KMS-11 (cell line): ENCODE measurements at regions not wholly inside any gene's neighbourhood (a gene's known extent, or its start where the extent isn't known, plus 50 kb on each side); places are given as distances from the start of the nearest gene placed in this dataset.

ENCODE experiments used
- H2AFZ ChIP-seq: fragments of 200-600 bp; sonication (generic); 2 replicates; pipeline ENCODE4 v1.6.1; 2016; ENCODE audit warnings: antibody characterized with exemption, mixed run types, low read depth
- H3K27ac ChIP-seq: fragments of 200-600 bp; sonication (generic); 2 replicates; pipeline ENCODE4 v1.6.1; 2016; ENCODE audit warnings: mild to moderate bottlenecking, mixed run types
- H3K27me3 ChIP-seq: fragments of 200-600 bp; sonication (generic); 2 replicates; pipeline ENCODE4 v1.6.1; 2017; ENCODE audit warnings: mild to moderate bottlenecking, low read depth, mixed run types, moderate library complexity; ENCODE audit not compliant: insufficient read depth
- H3K36me3 ChIP-seq: fragments of 200-600 bp; sonication (generic); 2 replicates; pipeline ENCODE4 v1.6.1; 2017; ENCODE audit warnings: mild to moderate bottlenecking, mixed run types; ENCODE audit not compliant: insufficient read depth
- H3K4me1 ChIP-seq: fragments of 200-600 bp; sonication (generic); 2 replicates; pipeline ENCODE4 v1.6.1; 2016; ENCODE audit warnings: mild to moderate bottlenecking, low read depth, mixed run types; ENCODE audit not compliant: poor library complexity, severe bottlenecking
- H3K4me2 ChIP-seq: fragments of 200-600 bp; sonication (generic); 2 replicates; pipeline ENCODE4 v1.7.0; 2016; ENCODE audit warnings: mild to moderate bottlenecking, mixed run types
- H3K4me3 ChIP-seq: fragments of 200-600 bp; sonication (generic); IDR thresholded peaks from 2 replicates; pipeline ENCODE4 v1.6.1; 2017; ENCODE audit warnings: low read depth, low read length, mixed read lengths; ENCODE audit not compliant: insufficient read depth
- H3K79me2 ChIP-seq: fragments of 200-600 bp; sonication (generic); 2 replicates; pipeline ENCODE4 v1.6.1; 2016; ENCODE audit warnings: low read depth, mixed run types; ENCODE audit not compliant: insufficient read depth
- H3K9ac ChIP-seq: fragments of 200-600 bp; sonication (generic); 2 replicates; pipeline ENCODE4 v1.6.1; 2016; ENCODE audit warnings: mild to moderate bottlenecking, mixed run types
- H4K20me1 ChIP-seq: fragments of 200-600 bp; sonication (generic); 2 replicates; pipeline ENCODE4 v1.6.1; 2016; ENCODE audit warnings: mild to moderate bottlenecking, mixed run types; ENCODE audit not compliant: insufficient read depth
- TF ChIP-seq, protein P1 (sequence below): fragments of 200-600 bp; sonication (generic); conservative IDR thresholded peaks from 2 replicates; pipeline ENCODE4 v1.6.1; 2017; ENCODE audit warnings: low read depth, mild to moderate bottlenecking, antibody characterized with exemption, low read length, moderate library complexity, mixed read lengths

DNA sequence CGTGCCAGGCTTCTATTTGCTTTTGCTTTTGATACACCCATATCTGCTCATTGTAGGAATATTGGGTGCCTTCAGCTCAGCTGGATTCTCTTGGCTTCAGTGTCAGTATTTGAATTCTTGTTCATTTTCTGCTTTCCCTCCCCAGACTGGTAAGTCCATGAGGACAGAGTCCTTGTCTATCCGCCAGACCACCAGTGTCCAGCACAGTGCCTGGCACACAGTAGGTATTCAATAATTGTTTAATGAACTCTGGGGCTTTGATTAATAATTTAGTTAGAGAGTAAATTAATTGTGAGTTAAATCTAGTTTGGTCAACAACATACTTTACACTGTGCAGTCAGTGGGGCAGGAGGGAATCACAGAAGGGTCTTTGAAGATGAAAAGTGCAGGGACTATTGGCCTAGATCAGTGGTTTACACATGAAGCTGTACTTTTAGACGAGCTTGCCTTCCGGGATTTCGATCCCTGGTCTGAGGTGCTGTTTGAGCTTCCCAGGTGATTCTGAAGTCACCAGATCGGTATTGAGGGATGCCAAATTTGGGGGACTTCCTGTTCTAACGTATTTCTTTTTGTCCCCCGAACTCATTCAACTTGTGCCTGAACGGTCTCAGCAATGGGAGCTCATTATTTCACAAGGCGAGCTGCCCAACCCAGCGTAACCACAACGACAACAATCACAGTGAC is 119.1 kb upstream of the JUN start:
- H3K4me1 ChIP-seq, result peaks cover 31% of the 10 kb centered on the region
- H3K36me3 ChIP-seq, result no peaks in the 10 kb centered on the region
- H4K20me1 ChIP-seq, result no peaks in the 10 kb centered on the region
- no peaks in the 10 kb centered on the region for H3K79me2 ChIP-seq
- TF ChIP-seq, protein P1, sequence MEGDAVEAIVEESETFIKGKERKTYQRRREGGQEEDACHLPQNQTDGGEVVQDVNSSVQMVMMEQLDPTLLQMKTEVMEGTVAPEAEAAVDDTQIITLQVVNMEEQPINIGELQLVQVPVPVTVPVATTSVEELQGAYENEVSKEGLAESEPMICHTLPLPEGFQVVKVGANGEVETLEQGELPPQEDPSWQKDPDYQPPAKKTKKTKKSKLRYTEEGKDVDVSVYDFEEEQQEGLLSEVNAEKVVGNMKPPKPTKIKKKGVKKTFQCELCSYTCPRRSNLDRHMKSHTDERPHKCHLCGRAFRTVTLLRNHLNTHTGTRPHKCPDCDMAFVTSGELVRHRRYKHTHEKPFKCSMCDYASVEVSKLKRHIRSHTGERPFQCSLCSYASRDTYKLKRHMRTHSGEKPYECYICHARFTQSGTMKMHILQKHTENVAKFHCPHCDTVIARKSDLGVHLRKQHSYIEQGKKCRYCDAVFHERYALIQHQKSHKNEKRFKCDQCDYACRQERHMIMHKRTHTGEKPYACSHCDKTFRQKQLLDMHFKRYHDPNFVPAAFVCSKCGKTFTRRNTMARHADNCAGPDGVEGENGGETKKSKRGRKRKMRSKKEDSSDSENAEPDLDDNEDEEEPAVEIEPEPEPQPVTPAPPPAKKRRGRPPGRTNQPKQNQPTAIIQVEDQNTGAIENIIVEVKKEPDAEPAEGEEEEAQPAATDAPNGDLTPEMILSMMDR, result no peak
- peak overlapping the region; percentile 90 for H3K27ac ChIP-seq
- H3K4me2 ChIP-seq, result peak overlapping the region; percentile 88
- peak overlapping the region; percentile 89; the same call in 1 of the 2 replicates for H3K9ac ChIP-seq
- H3K27me3 ChIP-seq, result no peaks in the 10 kb centered on the region
- H2AFZ ChIP-seq, result peak overlapping the region; percentile 72
- H3K4me3 ChIP-seq, result no peak overlapping the region

DNA sequence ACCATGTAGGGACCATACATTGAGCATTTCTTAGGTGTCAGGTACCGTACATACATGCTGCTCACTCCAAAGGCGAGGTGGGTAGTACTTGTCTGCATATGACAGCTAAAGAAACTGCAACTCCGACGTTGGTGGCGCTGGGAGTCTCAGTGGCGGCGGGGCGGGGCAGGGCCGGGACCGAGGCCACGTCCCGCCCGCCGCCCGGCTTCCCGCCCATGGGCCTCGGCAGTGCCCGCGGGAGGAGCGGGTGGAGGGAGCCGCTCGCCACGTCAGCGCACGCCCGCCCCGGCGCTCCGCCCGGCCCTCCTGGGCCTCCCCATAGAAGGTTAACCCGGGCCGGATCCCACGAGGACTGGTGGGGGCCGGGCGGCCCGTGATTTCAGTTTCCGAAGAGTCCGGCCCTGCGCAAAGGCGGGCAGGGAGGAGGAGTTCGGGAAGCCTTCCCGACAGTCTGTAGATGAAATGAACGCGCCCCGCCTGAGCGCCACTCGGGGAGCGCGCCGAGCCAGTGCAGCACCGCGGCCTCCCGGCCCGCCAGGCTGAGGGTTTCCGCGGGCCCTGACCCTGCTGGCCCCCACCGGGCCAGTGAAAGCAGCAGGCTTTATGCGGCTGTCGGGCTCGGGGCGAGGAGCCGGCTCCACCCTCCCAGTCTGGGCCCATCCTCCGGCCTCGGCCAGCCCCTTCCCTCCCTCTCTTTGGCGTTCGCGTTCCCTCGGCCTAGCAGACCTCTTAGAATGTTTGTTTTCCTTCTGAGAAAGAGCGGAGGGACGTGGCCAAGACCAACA is 119.9 kb upstream of the JUN start:
- H4K20me1 ChIP-seq, result no peaks in the 10 kb centered on the region
- TF ChIP-seq, protein P1, result no peak
- H3K36me3 ChIP-seq, result no peaks in the 10 kb centered on the region
- peak overlapping the region; percentile 89 for H3K9ac ChIP-seq
- H3K79me2 ChIP-seq, result no peaks in the 10 kb centered on the region
- peak overlapping the region; percentile 72 for H2AFZ ChIP-seq
- H3K4me3 ChIP-seq, result peak overlapping the region; percentile 42
- no peaks in the 10 kb centered on the region for H3K27me3 ChIP-seq
- H3K4me1 ChIP-seq, result peaks cover 31% of the 10 kb centered on the region
- H3K4me2 ChIP-seq, result peak overlapping the region; percentile 88
- H3K27ac ChIP-seq, result peak overlapping the region; percentile 90

DNA sequence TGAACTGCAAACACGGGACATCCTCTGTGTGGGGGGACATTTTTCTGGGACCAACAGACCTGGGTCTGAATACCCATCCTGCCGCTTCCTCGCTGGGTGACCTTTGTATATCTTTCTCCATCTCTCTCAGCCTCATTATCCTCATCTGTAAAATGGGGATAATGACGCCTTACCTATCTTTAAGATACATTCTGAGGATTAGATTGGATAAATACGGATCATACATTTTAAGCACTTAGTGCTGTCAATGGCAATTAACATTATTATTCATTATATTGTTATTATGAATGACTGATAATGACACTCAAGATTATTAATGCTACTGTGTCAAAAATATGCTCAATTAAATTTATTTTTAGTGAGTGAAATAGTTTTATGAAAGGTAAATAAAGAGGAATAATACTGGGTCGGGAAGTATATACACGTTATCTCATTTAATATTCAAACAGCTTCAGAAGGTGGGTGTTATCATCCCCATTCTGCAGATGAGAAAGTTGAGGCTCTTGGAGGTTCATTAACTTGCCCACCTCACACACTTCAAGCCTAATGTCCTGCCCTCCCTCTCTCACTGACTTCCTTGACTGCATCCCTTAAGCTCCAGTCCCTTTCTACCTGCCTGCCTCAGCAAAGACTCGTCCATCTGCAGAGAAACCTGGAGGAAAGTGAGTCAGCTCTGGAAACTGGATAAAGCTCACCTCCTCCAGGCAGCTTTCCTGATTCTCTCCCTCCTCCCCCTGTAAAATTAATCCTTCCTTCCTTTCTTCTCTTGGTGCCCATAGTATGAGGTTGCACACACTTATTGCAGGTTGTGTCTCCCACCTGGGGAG is 120.7 kb upstream of the JUN start:
- peak overlapping the region; percentile 89; the same call in 1 of the 2 replicates for H3K9ac ChIP-seq
- H3K36me3 ChIP-seq, result no peaks in the 10 kb centered on the region
- H3K79me2 ChIP-seq, result no peaks in the 10 kb centered on the region
- H4K20me1 ChIP-seq, result no peaks in the 10 kb centered on the region
- H3K4me3 ChIP-seq, result peak overlapping the region; percentile 42
- no peaks in the 10 kb centered on the region for H3K27me3 ChIP-seq
- peak overlapping the region; percentile 90 for H3K27ac ChIP-seq
- peaks cover 31% of the 10 kb centered on the region for H3K4me1 ChIP-seq
- TF ChIP-seq, protein P1, result no peak
- H3K4me2 ChIP-seq, result peak overlapping the region; percentile 57
- H2AFZ ChIP-seq, result peak overlapping the region; percentile 72

DNA sequence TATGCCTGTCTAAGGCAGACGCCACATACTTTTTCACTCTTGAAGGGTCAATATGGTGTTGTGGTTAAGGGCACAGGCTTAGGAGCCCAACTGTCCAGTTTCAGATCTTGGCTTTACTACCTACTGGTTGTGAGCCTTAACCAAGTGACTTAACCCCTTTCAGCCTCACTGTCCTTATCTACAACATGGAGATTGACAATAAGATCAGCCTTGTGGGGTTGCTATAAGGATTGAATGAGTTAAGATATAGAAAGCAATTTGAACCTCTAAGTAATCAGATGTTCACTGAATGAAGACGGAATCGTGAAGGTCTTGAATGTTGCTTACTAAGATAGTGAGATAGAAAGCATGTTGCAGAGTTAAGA is 121.3 kb upstream of the JUN start:
- Histone ChIP-seq H2AFZ (no peak overlapping the region), H3K36me3 (no peaks in the 10 kb centered on the region), H3K27me3 (no peaks in the 10 kb centered on the region), H3K79me2 (no peaks in the 10 kb centered on the region), H3K4me2 (peak overlapping the region; percentile 57; the same call in 1 of the 2 replicates), H3K4me1 (peaks cover 31% of the 10 kb centered on the region), H3K27ac (no peak overlapping the region), H3K4me3 (no peak overlapping the region), H3K9ac (no peak overlapping the region), H4K20me1 (no peaks in the 10 kb centered on the region)
- TF ChIP-seq, protein P1, result no peak
